ENCODE measurements at regions not wholly inside any gene's neighbourhood (a gene's known extent, or its start where the extent isn't known, plus 50 kb on each side); places are given as distances from the start of the nearest gene placed in this dataset.

DNA sequence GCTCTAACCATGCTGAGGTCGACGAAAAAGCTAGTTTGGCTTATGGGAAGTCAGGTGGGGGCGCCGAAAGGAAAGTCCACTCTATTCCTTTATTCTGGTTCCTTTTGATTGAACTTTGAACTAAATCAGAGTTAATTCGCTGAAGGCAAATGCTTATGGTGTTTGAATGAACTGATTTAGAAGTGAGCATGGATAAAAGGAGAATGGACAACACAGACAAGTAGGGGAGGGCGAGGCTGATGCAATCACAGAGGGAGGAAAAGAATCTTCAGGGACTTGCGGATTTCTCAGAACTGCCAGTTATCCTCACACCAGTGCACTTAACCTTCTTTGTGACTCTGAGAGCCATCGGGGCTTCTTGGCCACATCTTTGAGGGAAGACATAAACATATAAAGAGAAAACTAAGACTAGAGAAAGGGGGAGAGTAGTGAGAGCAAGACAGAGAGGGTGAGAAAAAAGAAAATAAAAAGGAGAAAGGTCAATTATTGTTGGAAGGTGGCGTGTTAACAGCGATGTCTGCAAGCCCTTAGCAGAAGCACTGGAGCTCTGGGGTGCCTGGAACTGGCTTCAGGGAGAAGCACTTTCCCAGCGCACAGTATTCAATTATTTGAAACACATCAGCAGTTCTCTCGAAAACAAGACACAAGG, 59.2 kb downstream of the PABIR2 start:
- Histone ChIP-seq H3K4me3 (ENCODE audit: low read depth in 1 of 3, low read length in 3 of 3) (no peak overlapping the region), H3K27me3 (ENCODE audit: control insufficient read depth in 3 of 3, insufficient read depth in 3 of 3, low read length in 3 of 3) (no peaks in the 10 kb centered on the region), H3K4me1 (ENCODE audit: control insufficient read depth in 3 of 3, insufficient read depth in 2 of 3, low read depth in 1 of 3, low read length in 2 of 3) (no peaks in the 10 kb centered on the region), H3K27ac (ENCODE audit: low read depth in 1 of 3, low read length in 2 of 3) (no peak overlapping the region), H3K36me3 (ENCODE audit: control insufficient read depth in 3 of 3, insufficient read depth in 2 of 3, low read depth in 1 of 3, low read length in 3 of 3) (no peaks in the 10 kb centered on the region), H3K9me3 (ENCODE audit: control insufficient read depth in 2 of 2, insufficient read depth in 1 of 2, low read depth in 1 of 2, low read length in 1 of 2) (no peaks in the 10 kb centered on the region)
- WGBS, 3 donors: 37 to 60% (median 55%) methylated on average over 12 of the region's 12 CpGs
- no peak for DNase-seq
- no peak for FAIRE-seq

DNA sequence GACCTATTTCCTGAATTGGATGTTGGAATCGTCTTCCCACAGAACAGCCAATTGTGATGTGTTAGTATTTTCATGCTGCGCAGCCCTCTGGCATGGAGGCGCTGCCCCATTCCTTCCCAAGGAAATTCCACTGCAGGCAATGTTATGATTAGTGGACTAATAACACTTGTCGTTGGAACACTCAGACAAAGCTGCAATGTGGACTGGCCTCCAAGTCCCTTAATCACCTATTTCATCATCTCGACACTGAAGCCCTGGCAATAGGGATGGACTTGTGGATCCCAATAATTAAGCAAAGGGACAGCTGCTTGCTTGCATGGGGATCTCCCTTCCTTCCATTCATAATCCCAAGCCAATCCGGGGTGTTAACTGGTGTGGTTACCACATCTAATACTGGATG, 59.9 kb downstream of the PABIR2 start:
- DNase-seq: peak in 1 of 2 donors; percentile 2
- Histone ChIP-seq H3K36me3 (ENCODE audit: control insufficient read depth in 3 of 3, insufficient read depth in 2 of 3, low read depth in 1 of 3, low read length in 3 of 3) (no peaks in the 10 kb centered on the region), H3K4me3 (ENCODE audit: low read depth in 1 of 3, low read length in 3 of 3) (no peak overlapping the region), H3K4me1 (ENCODE audit: control insufficient read depth in 3 of 3, insufficient read depth in 2 of 3, low read depth in 1 of 3, low read length in 2 of 3) (no peaks in the 10 kb centered on the region), H3K27ac (ENCODE audit: low read depth in 1 of 3, low read length in 2 of 3) (no peak overlapping the region), H3K9me3 (ENCODE audit: control insufficient read depth in 2 of 2, insufficient read depth in 1 of 2, low read depth in 1 of 2, low read length in 1 of 2) (no peaks in the 10 kb centered on the region), H3K27me3 (ENCODE audit: control insufficient read depth in 3 of 3, insufficient read depth in 3 of 3, low read length in 3 of 3) (no peaks in the 10 kb centered on the region)
- FAIRE-seq: no peak
- 40 to 52% (median 45%) methylated on average over 6 of the region's 6 CpGs for WGBS, 3 donors

DNA sequence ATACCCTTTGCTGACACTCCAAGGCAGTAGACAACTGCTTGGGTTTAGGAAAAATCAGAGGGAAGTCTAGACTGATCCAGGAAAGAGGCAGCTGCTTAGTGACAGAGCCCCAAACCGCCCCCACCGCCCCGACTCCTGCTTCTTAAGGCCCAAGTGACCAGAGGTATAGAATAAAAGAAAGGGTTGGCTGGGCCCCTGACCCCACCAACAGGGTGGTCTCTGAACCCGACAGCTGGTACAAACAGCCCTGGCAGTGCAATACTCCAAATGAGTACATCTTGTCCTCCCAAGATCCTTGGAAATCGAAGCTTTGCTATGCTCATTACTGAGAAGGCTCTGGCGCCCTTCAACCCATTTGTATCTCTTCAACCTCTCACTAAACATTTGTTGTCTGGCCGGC, 60.6 kb downstream of the PABIR2 start:
- no peaks in the 10 kb centered on the region for H3K36me3 ChIP-seq (ENCODE audit: control insufficient read depth in 3 of 3, insufficient read depth in 2 of 3, low read depth in 1 of 3, low read length in 3 of 3)
- DNase-seq (no peak), FAIRE-seq (no peak)
- no peak overlapping the region for H3K27ac ChIP-seq (ENCODE audit: low read depth in 1 of 3, low read length in 2 of 3)
- H3K4me3 ChIP-seq (ENCODE audit: low read depth in 1 of 3, low read length in 3 of 3): no peak overlapping the region
- no peaks in the 10 kb centered on the region for H3K9me3 ChIP-seq (ENCODE audit: control insufficient read depth in 2 of 2, insufficient read depth in 1 of 2, low read depth in 1 of 2, low read length in 1 of 2)
- no peaks in the 10 kb centered on the region for H3K4me1 ChIP-seq (ENCODE audit: control insufficient read depth in 3 of 3, insufficient read depth in 2 of 3, low read depth in 1 of 3, low read length in 2 of 3)
- no peaks in the 10 kb centered on the region for H3K27me3 ChIP-seq (ENCODE audit: control insufficient read depth in 3 of 3, insufficient read depth in 3 of 3, low read length in 3 of 3)
- 67 to 94% (median 79%) methylated on average over 7 of the region's 7 CpGs for WGBS, 3 donors

DNA sequence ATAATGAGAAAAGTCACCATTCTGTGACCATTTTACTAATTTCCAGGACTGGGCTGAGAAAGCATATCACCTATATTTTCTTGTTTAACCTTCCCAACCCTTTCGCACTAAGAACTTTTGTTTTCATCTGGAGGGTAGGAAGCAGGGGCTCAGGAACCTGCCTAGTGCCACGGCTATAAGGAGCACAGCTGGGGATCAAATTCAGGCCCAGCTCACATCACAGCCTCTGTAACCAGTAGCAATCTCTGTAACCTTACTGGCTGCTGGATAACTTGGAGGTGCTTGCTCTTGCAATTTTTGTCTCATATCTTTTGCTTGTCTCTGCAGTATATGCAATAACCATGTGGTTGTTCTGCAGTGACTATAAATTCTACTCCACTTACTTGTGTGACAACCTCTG, 62.0 kb downstream of the PABIR2 start:
- H3K27me3 ChIP-seq (ENCODE audit: control insufficient read depth in 3 of 3, insufficient read depth in 3 of 3, low read length in 3 of 3): no peaks in the 10 kb centered on the region
- no peaks in the 10 kb centered on the region for H3K36me3 ChIP-seq (ENCODE audit: control insufficient read depth in 3 of 3, insufficient read depth in 2 of 3, low read depth in 1 of 3, low read length in 3 of 3)
- no peak overlapping the region for H3K27ac ChIP-seq (ENCODE audit: low read depth in 1 of 3, low read length in 2 of 3)
- FAIRE-seq: no peak
- no peaks in the 10 kb centered on the region for H3K9me3 ChIP-seq (ENCODE audit: control insufficient read depth in 2 of 2, insufficient read depth in 1 of 2, low read depth in 1 of 2, low read length in 1 of 2)
- 75 to 93% (median 85%) methylated on average over 2 of the region's 2 CpGs for WGBS, 3 donors
- no peak overlapping the region for H3K4me3 ChIP-seq (ENCODE audit: low read depth in 1 of 3, low read length in 3 of 3)
- DNase-seq: no peak
- H3K4me1 ChIP-seq (ENCODE audit: control insufficient read depth in 3 of 3, insufficient read depth in 2 of 3, low read depth in 1 of 3, low read length in 2 of 3): no peaks in the 10 kb centered on the region

DNA sequence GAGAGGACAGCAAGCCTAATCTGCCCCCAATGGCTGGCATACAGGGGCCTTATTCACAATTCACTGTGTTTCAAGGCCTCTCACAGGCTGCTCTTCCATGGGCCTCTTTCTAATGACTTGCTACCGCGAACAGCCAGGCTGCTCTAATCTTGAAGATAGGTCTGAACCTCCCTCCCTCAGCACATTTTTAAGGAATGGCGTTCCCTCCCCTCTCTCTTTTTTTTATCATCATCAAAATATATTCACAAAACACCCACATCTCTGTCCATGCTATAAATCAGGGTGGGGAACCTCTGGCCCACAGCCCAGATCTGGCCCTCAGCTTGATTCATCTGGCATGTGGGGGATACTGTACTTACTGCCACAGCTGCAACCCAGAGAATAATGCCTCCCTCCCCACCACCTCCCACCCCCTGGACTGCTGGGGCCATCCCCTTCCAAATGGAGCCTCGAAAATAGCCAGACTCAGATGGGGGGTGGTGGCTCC, 62.5 kb downstream of the PABIR2 start:
- Histone ChIP-seq H3K4me1 (ENCODE audit: control insufficient read depth in 3 of 3, insufficient read depth in 2 of 3, low read depth in 1 of 3, low read length in 2 of 3) (no peaks in the 10 kb centered on the region), H3K27me3 (ENCODE audit: control insufficient read depth in 3 of 3, insufficient read depth in 3 of 3, low read length in 3 of 3) (no peaks in the 10 kb centered on the region), H3K27ac (ENCODE audit: low read depth in 1 of 3, low read length in 2 of 3) (no peak overlapping the region), H3K4me3 (ENCODE audit: low read depth in 1 of 3, low read length in 3 of 3) (no peak overlapping the region), H3K36me3 (ENCODE audit: control insufficient read depth in 3 of 3, insufficient read depth in 2 of 3, low read depth in 1 of 3, low read length in 3 of 3) (no peaks in the 10 kb centered on the region), H3K9me3 (ENCODE audit: control insufficient read depth in 2 of 2, insufficient read depth in 1 of 2, low read depth in 1 of 2, low read length in 1 of 2) (no peaks in the 10 kb centered on the region)
- no peak for DNase-seq
- FAIRE-seq: no peak
- WGBS, 3 donors: 50 to 69% (median 58%) methylated on average over 4 of the region's 4 CpGs

DNA sequence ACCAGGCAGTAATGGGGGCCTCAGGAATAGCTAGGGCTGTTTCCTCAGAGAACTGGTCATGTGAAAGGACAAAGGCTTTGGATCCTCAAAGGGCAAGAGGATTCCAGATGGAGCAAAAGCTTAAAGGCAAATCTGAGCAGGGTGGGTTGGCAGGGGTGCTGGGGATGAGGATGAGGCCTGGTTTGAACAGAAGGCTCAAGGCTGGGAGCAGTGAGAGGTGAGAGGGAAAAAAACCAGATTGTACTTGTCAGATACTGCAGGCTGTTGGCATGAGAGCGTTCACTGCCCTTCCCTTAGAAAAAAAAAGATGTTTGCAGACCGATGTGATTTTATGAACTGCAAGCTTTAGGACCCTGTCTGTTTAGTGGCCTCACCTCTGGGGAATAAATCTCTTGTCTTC, 63.4 kb downstream of the PABIR2 start:
- Histone ChIP-seq H3K36me3 (ENCODE audit: control insufficient read depth in 3 of 3, insufficient read depth in 2 of 3, low read depth in 1 of 3, low read length in 3 of 3) (no peaks in the 10 kb centered on the region), H3K27ac (ENCODE audit: low read depth in 1 of 3, low read length in 2 of 3) (no peak overlapping the region), H3K4me1 (ENCODE audit: control insufficient read depth in 3 of 3, insufficient read depth in 2 of 3, low read depth in 1 of 3, low read length in 2 of 3) (no peaks in the 10 kb centered on the region), H3K4me3 (ENCODE audit: low read depth in 1 of 3, low read length in 3 of 3) (no peak overlapping the region), H3K9me3 (ENCODE audit: control insufficient read depth in 2 of 2, insufficient read depth in 1 of 2, low read depth in 1 of 2, low read length in 1 of 2) (no peaks in the 10 kb centered on the region), H3K27me3 (ENCODE audit: control insufficient read depth in 3 of 3, insufficient read depth in 3 of 3, low read length in 3 of 3) (no peaks in the 10 kb centered on the region)
- 62 to 74% (median 67%) methylated on average over 2 of the region's 2 CpGs for WGBS, 3 donors
- DNase-seq (no peak), FAIRE-seq (no peak)

DNA sequence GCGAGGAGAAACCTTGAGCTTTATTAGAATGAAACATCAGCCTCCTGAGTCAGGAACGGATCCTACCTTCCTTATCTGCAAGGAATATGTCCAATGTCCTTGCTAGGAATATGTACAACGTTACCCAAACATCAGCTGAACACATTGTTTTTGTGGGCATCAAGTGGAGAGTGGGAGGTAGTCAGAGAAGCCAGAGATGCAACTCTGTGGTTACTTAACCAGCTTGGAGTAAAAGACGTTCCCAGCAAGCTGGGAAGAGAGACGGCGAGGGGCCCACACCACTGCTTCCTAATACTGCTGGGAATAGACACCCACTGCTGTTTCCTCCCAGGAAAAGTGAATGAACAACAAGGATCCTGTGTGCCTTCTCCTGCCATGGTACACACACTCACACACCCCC, 64.3 kb downstream of the PABIR2 start:
- WGBS, 3 donors: 51 to 83% (median 66%) methylated on average over 6 of the region's 6 CpGs
- no peaks in the 10 kb centered on the region for H3K4me1 ChIP-seq (ENCODE audit: control insufficient read depth in 3 of 3, insufficient read depth in 2 of 3, low read depth in 1 of 3, low read length in 2 of 3)
- H3K27ac ChIP-seq (ENCODE audit: low read depth in 1 of 3, low read length in 2 of 3): no peak overlapping the region
- no peak overlapping the region for H3K4me3 ChIP-seq (ENCODE audit: low read depth in 1 of 3, low read length in 3 of 3)
- no peaks in the 10 kb centered on the region for H3K36me3 ChIP-seq (ENCODE audit: control insufficient read depth in 3 of 3, insufficient read depth in 2 of 3, low read depth in 1 of 3, low read length in 3 of 3)
- FAIRE-seq: no peak
- DNase-seq: no peak
- no peaks in the 10 kb centered on the region for H3K27me3 ChIP-seq (ENCODE audit: control insufficient read depth in 3 of 3, insufficient read depth in 3 of 3, low read length in 3 of 3)
- H3K9me3 ChIP-seq (ENCODE audit: control insufficient read depth in 2 of 2, insufficient read depth in 1 of 2, low read depth in 1 of 2, low read length in 1 of 2): no peaks in the 10 kb centered on the region

DNA sequence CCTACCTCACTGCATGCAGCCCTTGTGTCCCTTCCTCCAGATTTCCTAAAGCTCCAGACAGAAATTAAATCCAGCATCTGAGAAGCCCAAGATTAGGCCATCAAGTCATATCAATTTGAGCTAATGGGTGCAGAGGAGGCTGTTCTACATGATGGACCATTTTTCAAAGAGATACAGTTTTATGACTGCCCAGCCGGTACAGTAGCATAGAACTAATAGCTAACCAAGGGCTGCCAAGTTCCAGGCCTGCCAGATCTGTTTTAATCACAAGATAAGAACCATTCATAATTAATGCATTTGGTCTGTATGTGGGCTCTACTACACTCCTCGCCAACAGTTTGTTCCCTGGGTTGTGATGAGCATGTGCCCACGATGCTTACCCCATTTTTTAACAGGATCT, 64.9 kb downstream of the PABIR2 start:
- H3K9me3 ChIP-seq (ENCODE audit: control insufficient read depth in 2 of 2, insufficient read depth in 1 of 2, low read depth in 1 of 2, low read length in 1 of 2): no peaks in the 10 kb centered on the region
- H3K27me3 ChIP-seq (ENCODE audit: control insufficient read depth in 3 of 3, insufficient read depth in 3 of 3, low read length in 3 of 3): no peaks in the 10 kb centered on the region
- DNase-seq: no peak
- H3K4me1 ChIP-seq (ENCODE audit: control insufficient read depth in 3 of 3, insufficient read depth in 2 of 3, low read depth in 1 of 3, low read length in 2 of 3): no peaks in the 10 kb centered on the region
- 23 to 68% (median 39%) methylated on average over 3 of the region's 3 CpGs for WGBS, 3 donors
- FAIRE-seq: no peak
- no peak overlapping the region for H3K4me3 ChIP-seq (ENCODE audit: low read depth in 1 of 3, low read length in 3 of 3)
- no peaks in the 10 kb centered on the region for H3K36me3 ChIP-seq (ENCODE audit: control insufficient read depth in 3 of 3, insufficient read depth in 2 of 3, low read depth in 1 of 3, low read length in 3 of 3)
- H3K27ac ChIP-seq (ENCODE audit: low read depth in 1 of 3, low read length in 2 of 3): no peak overlapping the region

DNA sequence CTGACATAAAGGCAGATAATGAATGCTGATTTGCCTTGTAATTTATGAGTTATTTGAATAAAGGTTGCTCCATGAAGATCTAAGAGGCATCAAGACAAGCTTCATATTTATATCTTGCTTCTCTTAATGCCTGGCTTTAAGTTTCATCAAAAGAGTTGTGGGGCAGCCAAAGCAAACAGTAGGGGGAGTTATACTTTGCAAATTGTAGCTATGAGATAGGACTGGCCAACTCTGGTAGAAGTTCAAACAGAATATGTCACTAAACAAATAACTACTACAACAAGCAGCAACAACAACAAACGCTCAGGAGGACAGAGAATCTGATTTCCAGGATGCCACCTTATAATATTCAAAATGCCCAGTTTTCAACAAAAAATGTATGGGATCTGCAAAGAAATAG, 69.1 kb upstream of the PLAC1 start:
- Histone ChIP-seq H3K9me3 (ENCODE audit: control insufficient read depth in 2 of 2, insufficient read depth in 1 of 2, low read depth in 1 of 2, low read length in 1 of 2) (no peaks in the 10 kb centered on the region), H3K36me3 (ENCODE audit: control insufficient read depth in 3 of 3, insufficient read depth in 2 of 3, low read depth in 1 of 3, low read length in 3 of 3) (no peaks in the 10 kb centered on the region), H3K27ac (ENCODE audit: low read depth in 1 of 3, low read length in 2 of 3) (no peak overlapping the region), H3K4me3 (ENCODE audit: low read depth in 1 of 3, low read length in 3 of 3) (no peak overlapping the region), H3K27me3 (ENCODE audit: control insufficient read depth in 3 of 3, insufficient read depth in 3 of 3, low read length in 3 of 3) (no peaks in the 10 kb centered on the region), H3K4me1 (ENCODE audit: control insufficient read depth in 3 of 3, insufficient read depth in 2 of 3, low read depth in 1 of 3, low read length in 2 of 3) (no peaks in the 10 kb centered on the region)
- DNase-seq: no peak
- 6 to 61% (median 47%) methylated on average over 1 of the region's 1 CpG for WGBS, 3 donors
- FAIRE-seq: no peak

All from small intestine (tissue), 7 donors.